Ishikawa (cell line): ENCODE measurements at regions not wholly inside any gene's neighbourhood (a gene's known extent, or its start where the extent isn't known, plus 50 kb on each side); places are given as distances from the start of the nearest gene placed in this dataset.

ENCODE experiments used
- CEBPB ChIP-seq: IDR thresholded peaks from 2 replicates; pipeline ENCODE4 v1.6.1; 2012
- EGR1 ChIP-seq: IDR thresholded peaks from 2 replicates; pipeline ENCODE4 v1.6.1; 2012
- EP300 ChIP-seq: IDR thresholded peaks from 2 replicates; pipeline ENCODE4 v1.6.1; 2012; ENCODE audit warnings: borderline replicate concordance
- FOXM1 ChIP-seq: IDR thresholded peaks from 2 replicates; pipeline ENCODE4 v1.6.1; 2012; ENCODE audit warnings: low read depth, borderline replicate concordance
- MAX ChIP-seq: IDR thresholded peaks from 2 replicates; pipeline ENCODE4 v1.6.1; 2012
- NFIC ChIP-seq: IDR thresholded peaks from 2 replicates; pipeline ENCODE4 v1.6.1; 2012
- RAD21 ChIP-seq: IDR thresholded peaks from 2 replicates; pipeline ENCODE4 v1.6.1; 2012; ENCODE audit warnings: low read depth
- TAF1 ChIP-seq: IDR thresholded peaks from 2 replicates; pipeline ENCODE4 v1.6.1; 2012; ENCODE audit warnings: low read depth, mild to moderate bottlenecking
- TCF12 ChIP-seq: IDR thresholded peaks from 2 replicates; pipeline ENCODE4 v1.6.1; 2012; ENCODE audit warnings: low read depth
- YY1 ChIP-seq: IDR thresholded peaks from 2 replicates; pipeline ENCODE4 v1.6.1; 2012; ENCODE audit warnings: low read depth

- TF ChIP-seq EP300 (no peak), TCF12 (no peak), MAX (no peak), CEBPB (no peak), NFIC (no peak), RAD21 (no peak), YY1 (no peak), FOXM1 (no peak), TAF1 (no peak), EGR1 (no peak)
Observed at GRCh38 chr11:69394869-69395246, 86.6 kb upstream of the LINC01488 start.
